Spleen (tissue), 7 donors: ENCODE measurements at regions not wholly inside any gene's neighbourhood (a gene's known extent, or its start where the extent isn't known, plus 50 kb on each side); places are given as distances from the start of the nearest gene placed in this dataset.

Experiments used
- CTCF ChIP-seq, 11 experiments: fragments of 200-600 bp in 7 of 11; fragments of 450-650 bp in 4 of 11; sonication (generic) in 4 of 11; IDR thresholded peaks in 8 of 11; conservative IDR thresholded peaks in 3 of 11; 1 replicate in 7 of 11; 2 replicates in 4 of 11; pipeline versions ENCODE4 v1.4.0 to v1.8.0; 2016 to 2021; ENCODE audit warnings: antibody characterized with exemption in 11 of 11, inconsistent platforms in 4 of 11, mild to moderate bottlenecking in 1 of 11
- POLR2A ChIP-seq, 3 donors: fragments of 450-650 bp; IDR thresholded peaks; one replicate each; pipeline ENCODE4 v1.5.1; 2017; ENCODE audit warnings: antibody characterized with exemption in 3 of 3, mild to moderate bottlenecking in 1 of 3
- donor health status: DM: no; HTN: no; CAD: no; lungs with moderate emphysema.
- donor health status: DM: no; HTN: no; CAD: no.
- donor health status: DM: no; HTN: no; CAD: no.

GRCh38 chr1:148290881-148291280 is 138.8 kb upstream of the NBPF11 start:
- no peak for TF ChIP-seq CTCF (IDR thresholded peaks at IDR 0.05 in 8 of 11, conservative IDR thresholded peaks at IDR 0.05 in 3 of 11)
- no peak for TF ChIP-seq POLR2A (IDR thresholded peaks at IDR 0.05)
